ENCODE measurements at regions not wholly inside any gene's neighbourhood (a gene's known extent, or its start where the extent isn't known, plus 50 kb on each side); places are given as distances from the start of the nearest gene placed in this dataset.

DNA sequence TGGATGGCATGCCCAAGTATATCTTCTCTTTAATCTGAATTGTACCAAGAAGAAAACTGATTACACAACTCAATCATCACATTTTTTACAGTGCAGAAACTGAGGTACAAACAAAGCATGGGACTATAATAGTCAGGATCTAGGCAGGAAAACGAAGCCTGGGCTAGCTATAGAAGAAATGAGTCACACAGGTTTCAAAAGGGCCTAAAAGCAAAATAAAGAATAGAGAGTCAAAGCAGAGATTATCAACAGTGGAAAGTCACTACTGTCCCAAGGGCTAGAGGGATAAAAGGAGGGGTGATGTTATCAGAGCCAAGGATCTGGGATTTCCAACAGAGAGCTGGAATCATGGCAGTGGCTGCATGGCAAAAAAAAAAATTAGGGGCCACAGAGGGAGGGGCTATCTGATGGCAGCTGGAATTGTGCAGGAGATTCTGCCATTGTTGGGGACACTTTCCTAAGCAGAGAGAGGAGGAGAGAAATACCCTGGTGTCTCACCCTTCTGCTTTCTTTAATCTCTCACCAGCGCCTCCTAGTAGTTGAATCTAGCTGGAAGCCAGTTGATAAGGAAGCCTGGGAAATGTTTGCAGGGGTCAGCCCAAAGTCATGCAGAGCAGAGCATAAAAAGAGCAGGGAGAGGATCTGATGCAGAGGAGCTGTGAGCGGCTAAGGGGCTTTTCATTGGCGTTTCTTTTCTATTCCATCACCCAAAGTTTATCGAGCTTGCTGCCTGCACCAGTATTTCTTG, 343.2 kb downstream of the ACTL7B start:
- Mint-ChIP-seq H3K4me1 (ENCODE audit: low read depth) (no peaks in the 10 kb centered on the region), H3K27me3 (no peaks in the 10 kb centered on the region), H3K36me3 (no peaks in the 10 kb centered on the region), H3K9me3 (peaks cover 11% of the 10 kb centered on the region), H3K27ac (no peak overlapping the region), H3K4me3 (no peak overlapping the region)
- DNase-seq: no peak
- CTCF ChIA-PET: no interaction called here
- intact Hi-C loops (cut with micrococcal nuclease): no loop called here
- POLR2A ChIA-PET: no interaction called here

- H3K27ac Mint-ChIP-seq: no peak overlapping the region
- no peaks in the 10 kb centered on the region for H3K27me3 Mint-ChIP-seq
- no peak for DNase-seq
- intact Hi-C loops (cut with micrococcal nuclease): no loop called here
- H3K9me3 Mint-ChIP-seq: peaks cover 11% of the 10 kb centered on the region
- ChIA-PET POLR2A (no interaction called here), CTCF (no interaction called here)
- H3K4me1 Mint-ChIP-seq (ENCODE audit: low read depth): no peaks in the 10 kb centered on the region
- H3K4me3 Mint-ChIP-seq: no peak overlapping the region
- no peaks in the 10 kb centered on the region for H3K36me3 Mint-ChIP-seq
Observed at GRCh38 chr9:108511307-108511706, 344.5 kb downstream of the ACTL7B start.

GRCh38 chr9:108496846-108497245, 358.9 kb downstream of the ACTL7B start:
- Mint-ChIP-seq H3K36me3 (peaks cover 4% of the 10 kb centered on the region), H3K27me3 (no peaks in the 10 kb centered on the region), H3K9me3 (peaks cover 11% of the 10 kb centered on the region), H3K4me1 (ENCODE audit: low read depth) (no peaks in the 10 kb centered on the region), H3K27ac (no peak overlapping the region), H3K4me3 (no peak overlapping the region)
- ChIA-PET POLR2A (no interaction called here), CTCF (no interaction called here)
- DNase-seq: no peak
- intact Hi-C loops (cut with micrococcal nuclease): no loop called here

GRCh38 chr9:108489567-108489966, 366.2 kb downstream of the ACTL7B start:
- DNase-seq: no peak
- H3K27ac Mint-ChIP-seq: no peak overlapping the region
- intact Hi-C loops (cut with micrococcal nuclease): no loop called here
- CTCF ChIA-PET: no interaction called here
- no peaks in the 10 kb centered on the region for H3K4me1 Mint-ChIP-seq (ENCODE audit: low read depth)
- no peaks in the 10 kb centered on the region for H3K27me3 Mint-ChIP-seq
- no peak overlapping the region for H3K4me3 Mint-ChIP-seq
- H3K9me3 Mint-ChIP-seq: no peaks in the 10 kb centered on the region
- H3K36me3 Mint-ChIP-seq: no peaks in the 10 kb centered on the region
- POLR2A ChIA-PET: no interaction called here

DNA sequence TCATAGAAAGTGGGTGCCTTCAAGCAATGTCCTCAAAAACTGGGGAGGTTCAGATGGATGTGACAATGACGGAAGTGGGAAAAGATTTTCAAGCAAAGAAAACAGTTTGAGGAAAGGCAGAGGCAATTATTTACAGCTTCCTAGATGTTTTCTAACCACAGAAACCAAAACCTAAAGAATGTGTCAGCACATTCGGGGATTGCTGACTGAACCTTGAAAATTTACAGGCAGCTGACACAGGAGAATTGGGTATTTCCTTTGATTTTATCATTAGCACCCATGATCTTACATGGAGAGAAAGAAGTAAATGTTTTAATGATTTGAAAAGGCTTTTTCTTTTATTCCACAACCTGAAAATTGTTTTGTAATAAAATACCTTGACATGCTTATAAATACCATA, 369.0 kb downstream of the ACTL7B start:
- Mint-ChIP-seq H3K36me3 (no peaks in the 10 kb centered on the region), H3K4me1 (ENCODE audit: low read depth) (no peaks in the 10 kb centered on the region), H3K9me3 (no peaks in the 10 kb centered on the region), H3K27me3 (no peaks in the 10 kb centered on the region), H3K4me3 (no peak overlapping the region), H3K27ac (no peak overlapping the region)
- POLR2A ChIA-PET: no interaction called here
- CTCF ChIA-PET: no interaction called here
- intact Hi-C loops (cut with micrococcal nuclease): no loop called here
- DNase-seq: no peak

- Mint-ChIP-seq H3K4me1 (ENCODE audit: low read depth) (no peaks in the 10 kb centered on the region), H3K27me3 (no peaks in the 10 kb centered on the region), H3K27ac (no peak overlapping the region), H3K36me3 (no peaks in the 10 kb centered on the region), H3K4me3 (no peak overlapping the region), H3K9me3 (no peaks in the 10 kb centered on the region)
- intact Hi-C loops (cut with micrococcal nuclease): no loop called here
- ChIA-PET CTCF (no interaction called here), POLR2A (no interaction called here)
- no peak for DNase-seq
Observed at GRCh38 chr9:108484468-108484867, 371.3 kb downstream of the ACTL7B start.

GRCh38 chr9:108483676-108484075, 372.1 kb downstream of the ACTL7B start:
- no peaks in the 10 kb centered on the region for H3K4me1 Mint-ChIP-seq (ENCODE audit: low read depth)
- H3K36me3 Mint-ChIP-seq: no peaks in the 10 kb centered on the region
- no peak for DNase-seq
- no peak overlapping the region for H3K4me3 Mint-ChIP-seq
- H3K27me3 Mint-ChIP-seq: no peaks in the 10 kb centered on the region
- intact Hi-C loops (cut with micrococcal nuclease): no loop called here
- no peak overlapping the region for H3K27ac Mint-ChIP-seq
- ChIA-PET CTCF (no interaction called here), POLR2A (no interaction called here)
- no peaks in the 10 kb centered on the region for H3K9me3 Mint-ChIP-seq

DNA sequence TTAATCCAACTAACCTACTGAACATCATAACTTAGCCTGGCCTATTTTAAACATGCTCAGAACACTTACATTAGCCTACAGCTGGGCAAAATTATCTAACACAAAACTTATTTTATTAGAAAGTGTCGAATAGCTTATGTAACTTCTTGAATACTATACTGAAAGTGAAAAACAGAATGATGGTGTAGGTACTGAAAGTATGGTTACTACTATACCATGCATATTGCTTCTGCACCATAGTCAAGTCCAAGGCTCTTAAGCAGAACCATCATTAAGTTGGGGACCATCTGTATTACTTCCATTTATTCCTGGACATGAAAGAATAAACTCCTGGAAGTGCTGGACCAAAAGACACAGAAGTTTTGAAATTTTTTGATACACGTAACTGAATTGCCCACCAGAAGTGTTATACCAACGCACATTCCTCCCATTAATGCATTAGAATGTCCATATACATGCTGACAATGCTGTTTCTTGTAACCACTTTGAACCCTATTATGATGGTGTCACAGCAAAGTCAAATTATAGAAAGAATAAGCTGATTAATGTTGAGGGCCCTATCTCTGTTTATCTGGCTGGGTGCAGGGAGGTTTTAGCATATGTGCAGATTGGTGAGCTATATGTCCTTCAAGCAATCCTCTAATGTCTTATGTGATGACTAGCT, 375.7 kb downstream of the ACTL7B start:
- intact Hi-C loops (cut with micrococcal nuclease): loop anchor here (10.0 kb wide), 1 partner anchor 85 kb away; no protein-coding TSS in a partner anchor
- H3K36me3 Mint-ChIP-seq: no peaks in the 10 kb centered on the region
- no peak overlapping the region for H3K4me3 Mint-ChIP-seq
- no peaks in the 10 kb centered on the region for H3K9me3 Mint-ChIP-seq
- no peak for DNase-seq
- ChIA-PET CTCF (no interaction called here), POLR2A (no interaction called here)
- H3K27me3 Mint-ChIP-seq: no peaks in the 10 kb centered on the region
- no peaks in the 10 kb centered on the region for H3K4me1 Mint-ChIP-seq (ENCODE audit: low read depth)
- no peak overlapping the region for H3K27ac Mint-ChIP-seq

DNA sequence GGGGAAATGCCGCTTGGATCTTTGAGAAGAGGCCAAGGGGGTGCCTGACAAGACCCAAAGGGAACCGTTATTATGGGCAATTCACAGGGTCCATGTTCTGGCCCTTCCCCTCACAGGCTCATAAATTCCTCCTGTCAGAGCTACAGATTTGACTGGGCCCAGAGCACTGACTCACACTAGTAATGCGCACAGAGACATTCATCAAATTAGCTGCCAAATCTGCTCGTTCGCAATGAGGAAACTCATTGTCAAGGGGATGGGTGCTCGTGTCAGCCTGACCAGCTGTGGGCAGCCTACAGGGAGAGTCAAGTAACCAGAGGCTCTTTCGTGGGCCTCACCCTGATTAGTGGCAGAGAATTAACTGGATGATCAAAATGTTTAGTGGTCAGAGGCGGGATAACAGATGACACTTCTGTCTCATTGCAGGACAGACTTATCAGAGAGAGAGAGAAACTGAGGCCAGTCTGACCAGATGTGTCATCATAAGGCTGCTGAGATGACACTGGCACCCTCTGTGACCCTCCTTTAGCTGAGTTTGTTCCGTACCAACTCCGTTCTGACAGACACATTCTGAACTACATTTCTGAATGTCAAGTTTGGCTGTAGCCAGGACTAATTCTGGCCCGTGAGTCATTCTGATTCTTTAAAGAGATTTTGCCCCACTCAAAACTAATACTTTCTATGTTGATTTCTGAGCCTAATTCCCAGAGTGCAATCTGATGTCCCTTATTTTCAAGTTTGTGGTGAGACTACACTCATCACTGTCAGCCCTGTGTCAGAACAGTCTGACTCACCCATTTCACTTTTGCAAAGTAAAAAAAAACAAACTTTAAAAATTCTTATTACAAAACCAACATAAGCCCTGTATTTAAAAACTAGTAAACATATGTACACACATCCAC, 377.1 kb downstream of the ACTL7B start:
- H3K4me3 Mint-ChIP-seq: no peak overlapping the region
- H3K27me3 Mint-ChIP-seq: no peaks in the 10 kb centered on the region
- no peak overlapping the region for H3K27ac Mint-ChIP-seq
- intact Hi-C loops (cut with micrococcal nuclease): loop anchor here (10.0 kb wide), 1 partner anchor 86 kb away; no protein-coding TSS in a partner anchor
- H3K4me1 Mint-ChIP-seq (ENCODE audit: low read depth): no peaks in the 10 kb centered on the region
- ChIA-PET POLR2A (no interaction called here), CTCF (no interaction called here)
- no peaks in the 10 kb centered on the region for H3K9me3 Mint-ChIP-seq
- DNase-seq: peak; percentile 10
- no peaks in the 10 kb centered on the region for H3K36me3 Mint-ChIP-seq

- Mint-ChIP-seq H3K27me3 (no peaks in the 10 kb centered on the region), H3K9me3 (no peaks in the 10 kb centered on the region), H3K4me1 (ENCODE audit: low read depth) (no peaks in the 10 kb centered on the region), H3K4me3 (no peak overlapping the region), H3K27ac (no peak overlapping the region), H3K36me3 (no peaks in the 10 kb centered on the region)
- intact Hi-C loops (cut with micrococcal nuclease): loop anchor here (10.0 kb wide), 1 partner anchor 87 kb away; no protein-coding TSS in a partner anchor
- ChIA-PET POLR2A (no interaction called here), CTCF (no interaction called here)
- DNase-seq: no peak
Observed at GRCh38 chr9:108477529-108478006, 378.2 kb downstream of the ACTL7B start.

DNA sequence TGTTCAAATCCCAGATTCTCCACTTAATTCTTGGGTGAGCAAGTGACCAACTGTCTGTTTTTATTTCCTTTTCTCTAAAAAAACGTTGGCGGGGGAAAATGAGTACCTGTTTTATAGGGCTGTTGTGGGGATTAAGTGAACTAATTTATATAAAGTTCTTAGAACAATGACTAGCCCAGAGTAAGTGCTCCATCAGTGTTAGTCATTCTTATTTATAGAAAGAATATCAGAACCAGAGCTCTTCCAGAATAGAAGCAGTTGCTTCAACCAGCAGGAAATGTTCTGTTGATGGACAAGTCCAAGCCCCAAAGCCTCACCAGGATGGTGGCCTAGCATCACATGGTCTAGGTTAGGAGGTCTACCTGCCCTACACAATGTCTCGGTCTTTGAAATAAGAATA, 379.2 kb downstream of the ACTL7B start:
- Mint-ChIP-seq H3K36me3 (no peaks in the 10 kb centered on the region), H3K4me1 (ENCODE audit: low read depth) (no peaks in the 10 kb centered on the region), H3K9me3 (no peaks in the 10 kb centered on the region), H3K4me3 (no peak overlapping the region), H3K27ac (no peak overlapping the region), H3K27me3 (no peaks in the 10 kb centered on the region)
- POLR2A ChIA-PET: no interaction called here
- CTCF ChIA-PET: no interaction called here
- DNase-seq: no peak
- intact Hi-C loops (cut with micrococcal nuclease): loop anchor here (10.0 kb wide), 1 partner anchor 88 kb away; no protein-coding TSS in a partner anchor

DNA sequence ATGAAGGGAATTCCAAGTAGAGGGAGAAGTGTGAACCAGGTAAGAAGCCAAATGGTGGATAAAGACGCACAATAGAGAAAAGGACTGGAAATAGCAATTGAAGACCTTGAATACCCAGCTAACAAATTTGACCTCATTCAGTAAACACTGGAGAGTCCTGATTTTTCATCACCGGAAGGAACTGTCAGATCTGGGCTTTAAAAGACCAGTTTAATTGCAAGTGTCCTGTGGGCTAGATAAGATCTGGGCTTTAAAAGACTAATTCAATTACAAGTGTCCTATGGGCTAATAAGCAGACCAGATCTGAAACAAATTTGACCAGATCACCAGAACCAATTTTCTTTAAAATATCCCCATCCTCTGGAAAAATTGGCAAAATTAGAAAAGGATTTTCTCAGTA, 380.0 kb downstream of the ACTL7B start:
- no peaks in the 10 kb centered on the region for H3K27me3 Mint-ChIP-seq
- CTCF ChIA-PET: no interaction called here
- no peaks in the 10 kb centered on the region for H3K36me3 Mint-ChIP-seq
- no peak for DNase-seq
- intact Hi-C loops (cut with micrococcal nuclease): loop anchor here (10.0 kb wide), 1 partner anchor 89 kb away; no protein-coding TSS in a partner anchor
- H3K9me3 Mint-ChIP-seq: no peaks in the 10 kb centered on the region
- H3K4me1 Mint-ChIP-seq (ENCODE audit: low read depth): no peaks in the 10 kb centered on the region
- no peak overlapping the region for H3K27ac Mint-ChIP-seq
- H3K4me3 Mint-ChIP-seq: no peak overlapping the region
- POLR2A ChIA-PET: no interaction called here
